ENCODE measurements at regions not wholly inside any gene's neighbourhood (a gene's known extent, or its start where the extent isn't known, plus 50 kb on each side); places are given as distances from the start of the nearest gene placed in this dataset.

- Histone ChIP-seq H3K27me3 (ENCODE audit: control insufficient read depth in 3 of 3, insufficient read depth in 3 of 3, low read length in 2 of 3) (no peaks in the 10 kb centered on the region), H3K4me3 (no peak overlapping the region), H3K9ac (ENCODE audit: insufficient read depth in 1 of 2, low read length in 2 of 2) (no peak overlapping the region), H3K9me3 (ENCODE audit: control insufficient read depth in 4 of 4, insufficient read depth in 3 of 4, low read length in 3 of 4) (no peaks in the 10 kb centered on the region), H3K36me3 (ENCODE audit: control insufficient read depth in 4 of 4, insufficient read depth in 4 of 4, low read length in 4 of 4) (peaks cover 0 to 4% (median 3%) of the 10 kb centered on the region in 4 donors), H3K4me1 (ENCODE audit: control insufficient read depth in 5 of 5, insufficient read depth in 5 of 5, low read length in 5 of 5) (peaks cover 0 to 16% (median 7%) of the 10 kb centered on the region in 5 donors), H3K27ac (ENCODE audit: low read depth in 1 of 2, low read length in 1 of 2) (no peak overlapping the region)
- no peak for TF ChIP-seq CTCF (IDR thresholded peaks at IDR 0.05; ENCODE audit: control extremely low read depth, extremely low read depth)
- WGBS, 2 donors: 61 to 80% methylated on average over 13 of the region's 13 CpGs
- ATAC-seq (ENCODE audit: insufficient read depth, low FRiP score) (no peak), DNase-seq (no peak)
Measured at GRCh38 chr14:100399052-100399849, 76.1 kb downstream of the SLC25A47 start.

DNA sequence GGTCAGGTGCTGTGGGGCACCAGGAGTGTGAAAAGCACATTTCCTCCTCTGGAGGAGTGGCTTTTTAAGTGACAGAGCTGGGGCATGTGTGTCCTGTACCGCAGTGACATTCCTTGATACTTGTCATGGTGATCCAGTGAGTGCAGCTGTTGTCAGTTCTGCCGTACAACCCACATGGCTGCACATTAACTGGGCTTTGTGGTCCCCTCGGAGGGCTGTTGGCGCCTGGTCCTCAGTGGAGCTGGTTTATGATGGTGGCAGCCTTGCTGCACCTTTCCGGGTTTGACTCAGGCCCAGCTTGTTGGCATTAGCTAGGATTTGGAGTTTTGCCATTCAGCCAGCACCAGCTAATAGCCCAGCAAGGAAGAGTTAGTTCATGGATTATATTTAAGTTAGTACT, 77.0 kb downstream of the SLC25A47 start:
- Histone ChIP-seq H3K27ac (ENCODE audit: low read depth in 1 of 2, low read length in 1 of 2) (no peak overlapping the region), H3K4me3 (no peak overlapping the region), H3K27me3 (ENCODE audit: control insufficient read depth in 3 of 3, insufficient read depth in 3 of 3, low read length in 2 of 3) (no peaks in the 10 kb centered on the region), H3K36me3 (ENCODE audit: control insufficient read depth in 4 of 4, insufficient read depth in 4 of 4, low read length in 4 of 4) (peaks cover 0 to 4% (median 3%) of the 10 kb centered on the region in 4 donors), H3K4me1 (ENCODE audit: control insufficient read depth in 5 of 5, insufficient read depth in 5 of 5, low read length in 5 of 5) (peaks cover 0 to 12% (median 6%) of the 10 kb centered on the region in 5 donors), H3K9me3 (ENCODE audit: control insufficient read depth in 4 of 4, insufficient read depth in 3 of 4, low read length in 3 of 4) (no peaks in the 10 kb centered on the region), H3K9ac (ENCODE audit: insufficient read depth in 1 of 2, low read length in 2 of 2) (no peak overlapping the region)
- TF ChIP-seq CTCF (IDR thresholded peaks at IDR 0.05; ENCODE audit: control extremely low read depth, extremely low read depth): no peak
- ATAC-seq (ENCODE audit: insufficient read depth, low FRiP score) (no peak), DNase-seq (no peak)
- 90 to 95% methylated on average over 5 of the region's 5 CpGs for WGBS, 2 donors

DNA sequence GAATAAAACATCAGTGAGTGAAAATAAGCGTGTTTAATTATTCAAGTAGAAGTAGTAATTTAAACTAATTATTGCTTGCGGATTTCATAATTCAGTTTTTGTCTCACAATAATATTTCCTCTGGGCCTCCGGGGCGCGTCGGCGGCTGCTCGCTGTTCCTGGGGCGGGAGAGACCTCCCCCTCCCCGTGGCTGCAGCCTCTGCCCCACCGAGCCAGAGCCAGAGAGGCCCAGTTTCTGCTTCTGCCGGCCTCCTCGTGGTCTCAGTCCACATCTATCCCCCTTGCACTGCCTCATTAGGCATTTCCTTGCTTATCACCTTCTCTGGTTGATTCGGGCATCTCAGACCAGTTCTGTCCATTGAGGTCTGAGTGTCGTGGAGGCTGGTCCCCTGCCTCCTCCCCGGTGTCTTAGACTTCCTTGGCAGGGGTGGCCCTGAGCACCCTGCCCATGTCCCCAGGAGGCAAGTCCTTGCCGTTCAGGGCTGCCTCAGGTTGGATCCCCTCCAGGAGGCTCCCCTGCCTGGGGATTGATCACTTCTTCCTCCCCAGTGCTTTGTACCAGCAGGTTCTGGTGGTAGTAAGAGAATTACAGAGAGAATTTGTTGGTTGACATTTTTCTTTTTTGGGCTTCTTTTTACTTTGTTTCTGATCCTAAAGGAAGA, 78.0 kb downstream of the SLC25A47 start:
- peaks cover 0 to 12% (median 6%) of the 10 kb centered on the region in 5 donors for H3K4me1 ChIP-seq (ENCODE audit: control insufficient read depth in 5 of 5, insufficient read depth in 5 of 5, low read length in 5 of 5)
- no peak for TF ChIP-seq CTCF (IDR thresholded peaks at IDR 0.05; ENCODE audit: control extremely low read depth, extremely low read depth)
- ATAC-seq (ENCODE audit: insufficient read depth, low FRiP score) (no peak), DNase-seq (no peak)
- no peak overlapping the region for H3K9ac ChIP-seq (ENCODE audit: insufficient read depth in 1 of 2, low read length in 2 of 2)
- WGBS, 2 donors: 57 to 82% methylated on average over 17 of the region's 17 CpGs
- H3K4me3 ChIP-seq: no peak overlapping the region
- H3K36me3 ChIP-seq (ENCODE audit: control insufficient read depth in 4 of 4, insufficient read depth in 4 of 4, low read length in 4 of 4): peaks cover 0 to 4% (median 3%) of the 10 kb centered on the region in 4 donors
- H3K27me3 ChIP-seq (ENCODE audit: control insufficient read depth in 3 of 3, insufficient read depth in 3 of 3, low read length in 2 of 3): no peaks in the 10 kb centered on the region
- no peak overlapping the region for H3K27ac ChIP-seq (ENCODE audit: low read depth in 1 of 2, low read length in 1 of 2)
- H3K9me3 ChIP-seq (ENCODE audit: control insufficient read depth in 4 of 4, insufficient read depth in 3 of 4, low read length in 3 of 4): no peaks in the 10 kb centered on the region

Data from lung (tissue), 11 donors.